GM12874 (cell line): ENCODE measurements at regions not wholly inside any gene's neighbourhood (a gene's known extent, or its start where the extent isn't known, plus 50 kb on each side); places are given as distances from the start of the nearest gene placed in this dataset.

Source experiments
- CTCF ChIP-seq: IDR thresholded peaks from 2 replicates; pipeline ENCODE4 v1.5.1; 2011; ENCODE audit warnings: low read depth, mild to moderate bottlenecking, control low read depth, low read length, moderate library complexity; ENCODE audit not compliant: insufficient read depth

GRCh38 chr1:79877086-79877485, 870.6 kb upstream of the ADGRL4 start:
- TF ChIP-seq CTCF: no peak

- no peak for TF ChIP-seq CTCF
Measured at GRCh38 chr1:79875187-79875586, 868.7 kb upstream of the ADGRL4 start.

- TF ChIP-seq CTCF: no peak
Measured at GRCh38 chr1:79874289-79874688, 867.8 kb upstream of the ADGRL4 start.

- TF ChIP-seq CTCF: no peak
Measured at GRCh38 chr1:79859212-79859948, 852.9 kb upstream of the ADGRL4 start.

- peak; percentile 27; the same call in 1 of the 2 replicates for TF ChIP-seq CTCF
Measured at GRCh38 chr1:79852004-79852403, 845.5 kb upstream of the ADGRL4 start.

GRCh38 chr1:79849388-79849787, 842.9 kb upstream of the ADGRL4 start:
- TF ChIP-seq CTCF: no peak

GRCh38 chr1:79848316-79848715, 841.8 kb upstream of the ADGRL4 start:
- no peak for TF ChIP-seq CTCF
